Stomach (tissue), 4 donors: ENCODE measurements at regions not wholly inside any gene's neighbourhood (a gene's known extent, or its start where the extent isn't known, plus 50 kb on each side); places are given as distances from the start of the nearest gene placed in this dataset.

ENCODE experiments used
- CTCF ChIP-seq, 7 experiments: fragments of 450-650 bp in 4 of 7; fragments of 200-600 bp in 3 of 7; sonication (generic) in 3 of 7; IDR thresholded peaks; one replicate each; pipeline ENCODE4 v1.5.1; 2016 to 2019; ENCODE audit warnings: antibody characterized with exemption in 7 of 7, control low read depth in 2 of 7, mild to moderate bottlenecking in 1 of 7
- EP300 ChIP-seq: sonication (generic); formaldehyde crosslinking; IDR thresholded peaks from one replicate; pipeline ENCODE4 v1.6.1; 2017; ENCODE audit warnings: antibody characterized with exemption

GRCh38 chr16:54703339-54703738 lies 227.3 kb upstream of the IRX5 start:
- no peak for TF ChIP-seq CTCF (IDR thresholded peaks at IDR 0.05)
- TF ChIP-seq EP300, result no peak
